CD4-positive, alpha-beta T cell treated with Interleukin-17A for 1 hour (primary cell): ENCODE measurements at regions not wholly inside any gene's neighbourhood (a gene's known extent, or its start where the extent isn't known, plus 50 kb on each side); places are given as distances from the start of the nearest gene placed in this dataset.
"Not testable (repeated sequence)": the region's sequence is repeated elsewhere in the genome, so short reads cannot be mapped to it uniquely, and the experiment has no call there.

Experiments used
- DNase-seq: peaks from one replicate; pipeline ENCODE4 v3.0.0-alpha.2; 2020

DNA sequence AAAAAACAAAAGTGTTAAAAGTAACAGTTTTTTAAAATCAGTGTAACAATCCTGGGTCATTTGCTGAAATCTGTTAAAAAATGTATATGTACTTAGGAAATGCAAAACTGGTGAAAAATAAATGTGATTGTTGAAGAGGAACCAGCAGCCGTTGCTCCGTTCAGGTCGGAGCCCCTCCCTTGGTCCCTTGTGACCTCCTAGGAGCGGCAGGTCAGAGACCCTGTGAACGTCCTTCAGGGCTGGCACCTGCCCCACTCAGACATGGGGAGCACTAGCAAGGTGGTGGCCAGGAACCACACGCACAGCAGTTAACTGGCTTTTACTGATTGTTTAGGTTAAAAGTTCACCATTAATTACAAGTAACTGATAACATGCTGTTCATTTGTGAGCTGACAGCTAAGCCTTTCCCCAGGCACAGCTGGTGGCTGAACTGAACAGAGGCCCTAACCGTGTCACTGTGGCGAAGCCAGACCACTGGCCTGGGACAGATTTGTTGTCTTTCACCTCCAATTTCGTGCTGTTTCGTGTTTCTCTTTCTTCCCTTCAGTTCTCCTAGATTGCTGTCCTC, 159.2 kb upstream of the ALKAL2 start:
- DNase-seq = no peak

DNA sequence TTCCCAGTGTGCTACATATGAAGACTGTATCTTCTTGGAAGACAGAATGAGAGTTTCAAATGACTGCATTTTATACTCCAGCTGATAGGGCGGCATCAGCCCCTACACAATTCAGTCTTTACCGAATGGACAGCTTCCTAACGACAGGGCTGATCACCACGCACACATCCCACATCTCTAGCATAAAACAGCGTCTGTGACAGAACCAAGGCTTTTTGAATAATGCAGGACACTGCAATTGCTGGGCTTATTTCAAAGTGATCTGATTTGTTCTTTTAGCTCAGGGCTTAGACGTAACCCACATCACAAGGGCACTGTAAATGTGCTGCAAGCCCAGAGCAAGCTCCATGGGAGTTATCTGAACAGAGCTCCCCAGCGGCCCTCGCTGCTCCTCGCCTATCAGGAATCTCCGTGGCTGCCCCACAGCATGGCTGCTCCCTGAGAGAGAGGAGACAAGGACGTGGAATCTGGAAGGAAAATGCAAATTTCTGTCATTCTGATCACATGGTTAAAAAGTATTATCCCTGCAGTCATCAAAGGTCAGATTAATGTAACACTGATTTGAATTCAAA, 158.5 kb upstream of the ALKAL2 start:
- DNase-seq = no peak

DNA sequence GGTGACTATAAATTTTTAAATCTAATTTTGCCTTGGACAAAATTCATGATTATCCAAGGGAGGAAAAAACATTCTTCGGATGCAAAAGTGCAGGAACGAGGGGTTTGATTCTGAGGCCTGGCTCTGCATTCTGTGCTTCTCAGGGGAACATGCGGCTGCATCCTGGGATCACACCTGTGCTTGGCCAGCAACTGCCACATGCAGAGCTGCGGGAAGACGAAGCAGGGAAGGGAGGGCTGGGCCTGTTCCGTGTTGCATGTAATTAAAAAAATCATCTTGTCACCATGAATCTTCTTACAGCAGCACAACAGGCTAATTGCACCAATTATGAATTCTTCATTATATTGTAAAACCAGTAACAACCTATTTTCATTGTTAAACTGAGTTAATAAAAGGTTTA, 158.0 kb upstream of the ALKAL2 start:
- no peak for DNase-seq

DNA sequence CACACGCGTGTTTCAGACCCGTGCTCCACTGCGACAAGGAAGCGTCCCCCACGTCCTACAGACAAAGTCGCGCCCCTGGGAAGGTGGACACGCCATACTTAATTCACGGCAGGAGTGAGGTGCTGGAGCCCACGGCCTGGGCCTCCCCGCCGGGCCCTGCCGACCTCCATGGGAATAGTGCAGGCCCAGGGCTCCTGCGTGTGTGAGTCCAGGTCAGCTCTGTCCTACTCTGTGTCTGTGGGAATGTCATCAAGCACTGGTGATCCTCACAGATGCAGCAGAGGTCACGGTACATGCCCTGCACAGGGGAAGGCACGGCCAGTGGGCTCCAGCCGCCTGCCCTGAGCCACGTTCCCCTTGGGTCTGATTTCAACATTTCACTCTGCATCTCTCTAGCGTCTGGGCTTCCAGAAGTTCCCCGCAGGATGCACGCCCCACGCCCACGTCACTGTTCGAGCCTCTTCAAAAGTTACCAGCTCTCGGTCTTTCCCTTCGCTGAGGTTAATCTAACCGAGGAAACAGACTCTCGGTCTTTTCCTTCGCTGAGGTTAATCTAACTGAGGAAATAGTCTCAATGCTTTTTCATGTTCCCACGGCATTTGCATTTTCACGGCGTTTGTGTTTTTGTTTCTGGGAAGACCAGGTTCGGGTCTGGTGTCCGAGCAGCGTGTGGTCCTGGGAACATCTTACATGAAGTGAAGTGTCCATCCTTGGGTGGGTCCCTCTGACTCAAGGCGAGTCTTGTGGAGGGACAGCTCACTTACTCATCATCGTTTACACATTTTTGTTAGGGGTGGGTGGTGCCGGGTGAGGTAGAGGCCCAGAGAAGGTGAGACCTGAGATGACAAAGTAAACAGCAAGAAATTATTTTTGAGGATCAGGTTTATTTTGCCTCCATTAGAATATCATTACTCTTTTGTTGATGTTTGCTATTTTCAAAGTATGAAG, 157.3 kb upstream of the ALKAL2 start:
- peak; percentile 28 for DNase-seq

DNA sequence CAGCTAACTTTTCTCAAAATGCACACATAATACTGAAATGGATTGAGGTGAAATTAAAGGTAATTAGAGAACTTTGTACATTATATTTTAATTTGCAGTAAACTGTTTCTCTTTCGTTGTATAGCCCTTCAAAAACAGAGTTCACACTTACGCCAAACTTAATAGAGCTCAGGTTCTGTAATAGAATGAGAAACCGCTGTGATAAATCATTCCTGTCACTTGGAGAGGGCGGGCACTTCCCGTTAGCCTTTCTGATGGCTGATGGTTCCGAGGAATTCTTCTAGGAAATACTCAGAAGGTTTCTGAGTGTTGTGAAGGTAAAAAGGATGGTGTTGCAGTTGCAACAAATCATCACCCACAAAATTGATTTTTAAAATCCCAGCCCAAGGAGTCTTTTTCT, 155.8 kb upstream of the ALKAL2 start:
- no peak for DNase-seq

DNA sequence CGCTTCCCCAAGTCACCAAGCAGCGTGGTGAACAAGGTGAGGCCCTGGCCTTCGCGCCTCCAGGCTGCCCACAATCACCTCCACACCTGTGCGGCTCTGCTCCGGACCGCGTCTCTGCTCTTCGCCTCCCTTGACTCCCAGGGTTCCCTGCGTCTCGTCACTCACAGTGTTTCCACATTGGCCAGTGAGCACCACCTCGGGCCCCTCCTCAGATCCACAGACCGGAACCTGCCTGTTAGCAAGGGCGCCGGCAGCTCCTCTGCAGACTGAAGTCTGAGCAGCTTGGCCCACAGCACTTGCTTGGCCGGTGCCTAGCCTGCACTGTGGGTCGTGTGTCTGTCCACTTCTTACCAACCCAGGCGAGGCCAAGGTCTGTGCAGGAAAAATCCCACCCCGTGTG, 155.3 kb upstream of the ALKAL2 start:
- no peak for DNase-seq

DNA sequence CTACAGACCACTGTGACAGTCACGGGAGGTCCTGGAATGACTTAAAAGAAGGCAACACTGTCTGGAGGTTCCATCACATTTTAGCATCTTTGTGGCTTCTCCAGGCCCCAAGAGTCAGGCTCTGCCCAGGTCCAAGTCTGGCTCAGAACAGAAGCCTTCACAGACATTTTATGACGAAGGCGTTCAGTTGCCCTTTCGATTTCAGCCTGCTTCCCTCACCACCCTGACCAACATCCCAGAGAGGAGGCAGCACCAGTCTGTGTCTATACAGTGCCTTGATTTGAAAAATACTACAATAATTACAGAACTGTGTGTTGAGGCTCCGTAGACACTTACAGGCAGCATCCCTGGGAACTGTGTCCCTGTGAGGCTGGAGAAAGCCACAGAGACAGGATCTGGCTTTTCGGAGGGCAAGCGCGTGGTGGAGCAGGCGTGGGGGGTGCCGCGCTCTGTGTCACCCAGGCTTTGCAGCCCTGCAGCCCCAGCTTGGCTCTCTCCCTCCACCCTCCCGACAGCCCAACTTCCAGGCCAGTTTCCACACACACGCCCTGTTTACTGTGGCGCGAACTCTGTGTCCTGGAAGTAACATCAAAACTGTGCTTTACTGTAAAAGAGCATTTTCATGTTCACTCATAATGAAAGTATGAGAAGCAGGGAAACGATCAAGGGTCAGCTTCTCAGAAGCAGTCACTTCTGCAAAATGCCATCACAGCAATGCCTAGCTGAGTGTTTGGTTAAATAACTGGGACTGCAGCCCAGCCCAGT, 153.5 kb upstream of the ALKAL2 start:
- no peak for DNase-seq

DNA sequence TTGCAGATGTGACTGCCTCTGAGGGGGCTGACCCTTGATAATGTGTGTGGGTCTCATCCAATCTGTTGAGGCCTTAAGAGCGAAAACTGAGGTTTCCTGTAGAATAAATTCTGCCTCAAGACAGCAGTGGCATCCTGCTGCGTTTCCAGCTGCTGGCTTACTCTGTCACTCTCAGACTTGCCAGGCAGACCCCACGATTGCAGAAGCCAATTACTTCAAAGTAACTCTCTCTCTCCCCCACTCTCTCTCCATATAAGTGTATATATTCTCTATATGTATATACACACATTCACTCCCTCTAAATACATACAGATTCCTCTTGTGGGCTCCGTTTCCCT, 152.5 kb upstream of the ALKAL2 start:
- no peak for DNase-seq

DNA sequence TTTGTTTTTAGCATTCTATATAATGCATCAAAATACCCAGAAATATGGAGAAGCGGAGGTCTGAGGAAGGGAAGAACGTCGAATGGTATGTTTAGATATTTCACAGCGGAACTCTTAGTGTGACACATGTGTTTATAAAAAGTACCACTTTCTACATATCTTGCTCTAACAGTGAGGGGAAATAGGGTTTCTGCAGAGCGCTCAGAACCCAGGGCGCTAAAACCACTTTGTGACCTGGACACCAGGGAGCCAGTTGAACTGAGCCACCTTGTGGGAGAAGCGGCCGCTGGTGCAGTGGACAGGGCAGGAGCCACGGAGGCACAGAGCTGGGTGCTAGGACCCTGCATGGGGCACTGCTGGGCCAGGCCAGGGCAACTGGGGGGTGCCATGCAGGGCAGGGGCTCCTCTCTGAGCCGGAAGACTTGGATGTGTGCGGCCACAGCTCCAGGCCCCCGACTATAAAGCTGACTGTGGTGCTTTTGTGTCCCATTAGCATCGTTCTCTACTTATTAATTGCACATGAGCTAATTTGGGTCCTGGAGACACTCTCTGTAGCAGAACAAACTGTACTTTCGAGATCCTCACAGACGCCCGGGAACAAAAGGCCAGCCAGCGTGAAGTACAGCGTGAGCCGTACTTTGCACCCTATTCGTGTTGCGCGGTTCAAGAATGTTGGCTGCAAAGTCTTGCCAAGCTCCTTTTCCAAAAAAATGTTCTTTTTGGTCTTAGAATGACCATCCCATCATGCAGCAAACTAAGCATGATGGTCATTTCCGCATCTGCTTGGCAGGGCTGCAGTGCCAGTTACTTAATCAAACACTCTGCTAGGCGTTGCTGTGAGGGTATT, 151.9 kb upstream of the ALKAL2 start:
- DNase-seq = no peak

DNA sequence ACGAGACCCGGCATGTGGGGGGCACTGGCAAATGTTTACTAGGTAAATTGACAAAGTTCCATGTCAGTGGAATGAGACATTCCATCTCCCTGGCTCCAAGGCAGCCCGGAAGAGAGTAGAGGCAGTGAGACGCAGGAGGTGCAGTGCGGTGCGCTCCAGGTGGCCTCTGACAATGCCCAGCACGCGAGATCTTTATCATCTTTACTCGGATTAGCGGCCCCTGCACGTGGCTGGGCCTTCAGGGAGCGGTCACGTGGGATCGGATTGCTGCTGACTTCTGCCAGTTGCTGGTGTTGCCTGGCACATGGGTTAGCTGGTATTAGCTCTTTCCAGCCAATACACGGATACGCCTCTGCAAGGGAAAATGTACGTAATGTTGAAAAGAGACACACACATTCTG, 151.2 kb upstream of the ALKAL2 start:
- no peak for DNase-seq

DNA sequence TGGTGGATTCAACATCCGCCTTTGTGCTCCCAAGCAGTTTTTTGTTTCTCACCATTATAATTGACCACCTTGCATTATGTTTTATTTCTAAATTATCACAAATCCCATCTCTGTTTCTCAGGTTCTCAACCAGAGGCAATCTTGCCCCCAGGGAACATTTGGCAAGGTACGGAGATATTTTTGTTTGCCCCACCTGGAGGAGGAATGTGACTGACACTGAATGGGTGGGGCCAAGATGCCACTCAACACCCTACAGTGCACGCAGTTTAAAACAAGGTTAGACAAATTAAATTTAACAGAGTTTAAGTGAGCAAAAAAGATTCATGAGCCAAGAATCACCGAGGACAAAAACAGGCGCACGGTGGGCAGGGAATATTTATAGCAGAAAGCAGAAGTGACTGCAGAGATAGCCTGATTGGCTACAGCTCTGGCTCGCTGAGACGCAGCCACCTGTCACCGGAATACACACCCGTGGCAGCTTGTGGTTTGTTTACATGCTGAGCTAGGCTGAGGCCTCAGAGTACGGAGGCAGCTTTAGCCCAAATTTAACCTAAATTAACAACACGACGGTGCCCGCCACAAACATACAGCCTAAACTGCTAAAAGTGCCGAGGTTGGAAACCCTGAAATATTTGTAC, 150.0 kb upstream of the ALKAL2 start:
- peak; percentile 85 for DNase-seq

DNA sequence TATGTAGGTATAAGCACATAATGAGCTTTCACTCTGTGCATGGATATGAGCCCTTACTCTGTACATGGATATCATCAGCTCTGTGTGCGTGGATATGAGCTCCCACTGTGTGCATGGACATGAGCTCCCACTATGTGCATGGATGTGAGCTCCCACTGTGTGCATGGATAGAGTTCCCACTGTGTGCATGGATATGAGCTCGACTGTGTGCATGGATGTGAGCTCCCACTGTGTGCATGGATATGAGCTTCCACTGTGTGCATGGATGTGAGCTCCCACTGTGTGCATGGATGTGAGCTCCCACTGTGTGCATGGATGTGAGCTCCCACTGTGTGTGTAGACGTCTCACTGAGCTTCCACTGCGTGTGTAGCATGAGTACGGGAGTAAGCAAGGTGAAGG, 149.3 kb upstream of the ALKAL2 start:
- DNase-seq = no peak

DNA sequence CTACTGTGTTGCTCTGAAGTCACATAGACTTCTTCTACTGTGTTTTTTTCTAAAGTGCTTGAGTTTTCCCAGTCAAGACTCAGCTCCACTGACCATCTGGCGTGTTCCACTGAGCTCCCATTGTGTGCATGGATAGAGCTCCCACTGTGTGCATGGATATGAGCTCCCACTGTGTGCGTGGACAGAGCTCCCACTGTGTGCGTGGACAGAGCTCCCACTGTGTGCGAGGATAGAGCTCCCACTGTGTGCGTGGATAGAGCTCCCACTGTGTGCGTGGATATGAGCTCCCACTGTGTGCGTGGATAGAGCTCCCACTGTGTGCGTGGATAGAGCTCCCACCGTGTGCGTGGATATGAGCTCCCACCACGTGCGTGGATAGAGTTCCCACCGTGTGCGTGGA, 148.3 kb upstream of the ALKAL2 start:
- no peak for DNase-seq

DNA sequence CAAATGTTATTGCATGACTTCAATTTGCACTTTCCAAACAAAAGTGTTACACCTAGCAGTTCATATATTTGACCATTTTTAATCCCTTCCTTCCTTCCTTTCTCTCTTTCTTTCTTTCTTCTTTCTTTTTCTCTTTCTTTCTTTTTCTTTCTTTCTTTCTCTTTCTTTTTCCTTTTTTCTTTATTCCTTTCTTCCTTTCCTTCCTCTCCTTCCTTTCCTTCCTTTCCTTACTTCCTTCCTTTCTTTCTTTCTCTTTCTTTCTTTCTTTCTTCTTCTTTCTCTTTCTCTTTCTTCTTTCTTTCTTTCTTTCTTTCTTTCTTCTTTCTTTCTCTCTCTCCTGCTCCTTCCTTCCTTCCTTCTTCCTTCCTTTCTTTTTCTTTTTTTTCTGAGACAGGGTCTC, 146.7 kb upstream of the ALKAL2 start:
- no peak for DNase-seq

DNA sequence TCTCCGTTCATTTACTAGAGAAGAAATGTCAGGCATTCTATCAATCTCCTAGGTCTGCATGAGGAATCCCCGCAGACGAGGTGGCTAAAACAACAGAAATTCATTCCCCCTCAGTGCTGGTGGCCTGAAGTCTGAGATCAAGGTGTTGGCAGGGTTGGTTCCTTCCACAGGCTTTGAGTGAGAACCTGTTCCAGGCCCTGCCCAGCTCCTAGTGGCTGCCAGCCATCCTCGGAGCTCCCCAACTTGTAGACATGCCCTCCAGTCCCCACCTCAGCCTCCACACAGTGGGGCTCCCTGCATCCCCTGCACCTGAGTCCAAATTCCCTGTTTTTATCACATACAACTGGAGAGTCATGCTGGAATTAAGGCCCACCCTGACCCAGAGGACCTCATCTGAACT, 145.3 kb upstream of the ALKAL2 start:
- DNase-seq = no peak

DNA sequence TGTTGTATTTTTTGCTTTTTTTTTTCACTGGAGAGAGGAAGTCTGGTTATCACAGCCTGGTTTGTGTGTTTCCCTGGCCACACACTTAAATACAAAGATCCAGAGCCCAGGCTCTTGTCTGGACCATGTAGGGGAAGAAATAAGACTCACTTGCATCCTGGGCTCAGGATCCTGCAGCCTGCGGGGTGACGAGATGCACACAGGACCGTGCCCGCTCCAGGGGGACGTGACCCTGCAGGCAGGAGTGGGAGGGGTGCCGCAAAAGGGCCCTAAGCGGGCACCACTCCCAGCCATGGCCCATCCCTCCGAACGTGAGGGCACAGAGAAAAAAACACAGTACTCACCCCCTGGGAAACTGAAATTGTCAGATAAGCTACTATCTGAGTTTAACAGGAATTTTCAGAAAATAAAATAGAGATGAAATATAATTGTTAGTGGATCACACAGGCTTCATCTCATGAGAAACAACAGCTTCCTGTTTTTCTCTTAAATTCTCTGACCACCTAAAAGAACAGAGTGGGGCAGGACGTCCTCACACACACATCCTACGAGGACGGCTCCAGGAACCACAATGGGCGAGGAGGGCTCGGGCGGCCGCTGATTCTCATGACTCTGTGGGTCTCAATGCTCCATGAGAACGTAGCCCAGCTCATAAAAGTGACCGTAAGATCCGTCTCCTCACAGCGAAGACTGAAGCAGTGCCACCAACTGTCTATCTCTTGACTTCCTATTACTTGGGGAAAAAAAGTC, 142.6 kb upstream of the ALKAL2 start:
- DNase-seq = no peak

DNA sequence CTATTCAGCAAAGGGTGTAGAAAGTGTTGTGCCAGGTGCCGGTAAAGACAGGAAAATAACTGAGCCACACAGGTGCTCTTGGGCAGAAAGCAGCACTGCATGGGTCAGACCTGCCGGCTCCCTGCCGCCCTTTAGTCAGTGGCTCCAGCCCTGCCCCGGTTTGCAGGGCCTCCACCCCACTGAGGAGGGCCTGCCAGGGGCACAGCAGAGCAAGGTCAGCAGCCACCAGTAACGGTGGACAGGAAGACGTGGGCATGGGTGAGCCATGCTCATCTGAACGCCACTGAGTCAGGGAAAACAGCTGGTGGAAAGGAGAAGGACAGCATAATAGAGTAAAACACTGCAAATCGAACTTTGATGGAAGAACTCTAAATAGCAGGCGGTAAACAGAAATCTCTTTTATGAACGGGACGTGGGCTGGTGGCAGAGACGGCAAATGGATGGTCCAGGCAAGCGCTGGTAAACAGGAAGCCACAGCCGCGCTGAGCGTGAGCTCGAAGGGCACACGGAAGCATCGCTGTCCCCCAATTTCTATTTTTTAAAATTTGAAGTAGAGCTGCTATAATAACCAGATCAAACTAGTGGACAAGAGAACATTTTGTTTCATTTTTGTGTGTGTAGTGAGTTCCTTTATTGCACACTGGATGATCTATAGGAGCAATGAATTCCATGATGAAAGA, 141.8 kb upstream of the ALKAL2 start:
- peak; percentile 25 for DNase-seq

DNA sequence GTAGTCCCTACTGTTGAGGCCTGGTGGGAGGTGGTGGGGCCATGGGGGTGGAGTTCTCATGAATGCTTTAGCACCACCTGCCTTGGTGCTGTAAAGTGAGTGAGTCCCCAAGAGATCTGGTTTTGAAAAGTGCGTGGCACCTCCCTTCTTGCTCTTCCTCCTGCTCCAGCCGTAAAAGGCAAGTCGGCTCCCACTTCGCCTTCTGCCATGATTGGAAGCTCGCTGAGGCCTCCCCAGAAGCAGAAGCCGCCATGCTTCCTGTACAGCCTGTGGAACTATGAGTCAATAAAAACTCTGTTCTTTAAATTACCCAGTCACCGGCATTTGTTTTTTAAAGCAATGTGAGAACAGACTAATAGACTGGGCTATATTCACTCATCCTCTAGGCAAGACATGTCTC, 141.3 kb upstream of the ALKAL2 start:
- DNase-seq = no peak

DNA sequence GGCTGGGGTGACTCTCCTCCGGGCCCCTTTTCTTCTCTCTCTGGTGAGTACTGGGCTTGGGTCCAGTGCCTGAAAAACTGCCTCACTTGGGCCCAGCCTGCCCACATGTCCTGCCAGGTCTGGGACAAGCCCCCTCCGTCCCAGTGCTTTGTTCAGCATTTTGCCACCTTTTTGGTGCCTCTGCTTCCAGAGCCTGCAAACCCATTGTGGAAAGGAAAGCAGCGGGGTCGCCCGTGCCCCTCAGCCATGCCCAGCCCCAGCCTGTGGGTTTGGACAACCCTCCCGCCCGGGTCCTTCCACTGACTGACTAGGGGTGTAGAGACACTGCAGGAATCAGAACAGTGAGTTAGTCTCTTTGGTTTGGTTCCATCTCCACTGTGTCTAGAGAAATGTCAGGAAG, 140.7 kb upstream of the ALKAL2 start:
- no peak for DNase-seq

DNA sequence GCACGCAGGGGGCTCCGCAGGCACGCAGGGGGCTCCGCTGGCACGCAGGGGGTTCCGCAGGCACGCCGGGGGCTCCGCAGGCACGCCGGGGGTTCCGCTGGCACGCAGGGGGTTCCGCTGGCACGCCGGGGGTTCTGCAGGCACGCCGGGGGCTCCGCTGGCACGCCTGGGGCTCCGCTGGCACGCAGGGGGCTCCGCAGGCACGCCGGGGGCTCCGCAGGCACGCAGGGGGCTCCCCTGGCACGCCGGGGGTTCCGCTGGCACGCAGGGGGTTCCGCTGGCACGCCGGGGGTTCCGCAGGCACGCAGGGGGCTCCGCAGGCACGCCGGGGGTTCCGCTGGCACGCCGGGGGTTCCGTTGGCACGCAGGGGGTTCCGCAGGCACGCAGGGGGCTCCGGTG, 138.8 kb upstream of the ALKAL2 start:
- DNase-seq = not testable (repeated sequence)

DNA sequence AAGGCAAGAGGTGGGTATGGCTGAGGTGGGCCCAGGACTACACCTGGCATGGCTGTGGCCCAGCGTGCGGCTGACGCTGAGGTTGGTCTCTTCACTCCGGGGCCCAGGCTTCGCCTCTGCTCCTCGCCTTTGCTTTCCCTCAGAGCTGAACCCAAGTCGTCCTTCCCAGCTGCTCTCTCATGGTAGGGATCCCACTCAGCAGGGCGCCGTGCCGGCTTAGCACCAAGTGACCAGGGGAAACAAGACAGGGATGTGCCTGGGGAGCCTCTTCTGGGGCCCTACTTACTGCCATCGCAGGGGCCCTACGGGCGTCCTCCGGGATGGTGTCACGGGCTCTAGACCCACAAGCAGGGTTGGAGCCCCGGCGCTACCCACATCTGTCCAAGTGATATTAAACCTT, 138.1 kb upstream of the ALKAL2 start:
- DNase-seq = no peak
